ENCODE measurements at regions not wholly inside any gene's neighbourhood (a gene's known extent, or its start where the extent isn't known, plus 50 kb on each side); places are given as distances from the start of the nearest gene placed in this dataset.

- no peak overlapping the region for H3K4me3 ChIP-seq (replicated peaks; ENCODE audit: insufficient read depth, low read length)
- TF ChIP-seq POLR2AphosphoS5 (IDR thresholded peaks at IDR 0.05; ENCODE audit: low read depth) (no peak), SPI1 (IDR thresholded peaks at IDR 0.05; ENCODE audit: borderline replicate concordance, low read depth) (no peak), REST (IDR thresholded peaks at IDR 0.05; ENCODE audit: insufficient replicate concordance, low read depth) (no peak), CTCF (IDR thresholded peaks at IDR 0.05; ENCODE audit: insufficient read depth, low read length) (no peak), GABPA (IDR thresholded peaks at IDR 0.05; ENCODE audit: low read depth) (no peak)
- no peaks in the 10 kb centered on the region for H3K27me3 ChIP-seq (ENCODE audit: insufficient read depth, poor library complexity, severe bottlenecking)
- no peak for DNase-seq (ENCODE audit: low read depth in 1 of 2, low spot score in 1 of 2)
- no peak overlapping the region for H3K27ac ChIP-seq (replicated peaks)
Observed at GRCh38 chr2:145036421-145037011, 516.6 kb upstream of the ZEB2 start.

- no peak overlapping the region for H3K4me3 ChIP-seq (replicated peaks; ENCODE audit: insufficient read depth, low read length)
- no peaks in the 10 kb centered on the region for H3K27me3 ChIP-seq (ENCODE audit: insufficient read depth, poor library complexity, severe bottlenecking)
- H3K27ac ChIP-seq (replicated peaks) = no peak overlapping the region
- no peak for DNase-seq (ENCODE audit: low read depth in 1 of 2, low spot score in 1 of 2)
- TF ChIP-seq CTCF (IDR thresholded peaks at IDR 0.05; ENCODE audit: insufficient read depth, low read length) (no peak), REST (IDR thresholded peaks at IDR 0.05; ENCODE audit: insufficient replicate concordance, low read depth) (no peak), GABPA (IDR thresholded peaks at IDR 0.05; ENCODE audit: low read depth) (no peak)
Observed at GRCh38 chr2:145034511-145034910, 514.6 kb upstream of the ZEB2 start.

GRCh38 chr2:145033438-145033837, 513.5 kb upstream of the ZEB2 start:
- TF ChIP-seq REST (IDR thresholded peaks at IDR 0.05; ENCODE audit: insufficient replicate concordance, low read depth) (no peak), POLR2AphosphoS5 (IDR thresholded peaks at IDR 0.05; ENCODE audit: low read depth) (no peak), CTCF (IDR thresholded peaks at IDR 0.05; ENCODE audit: insufficient read depth, low read length) (no peak)
- no peak for DNase-seq (ENCODE audit: low read depth in 1 of 2, low spot score in 1 of 2)
- Histone ChIP-seq H3K27me3 (ENCODE audit: insufficient read depth, poor library complexity, severe bottlenecking) (no peaks in the 10 kb centered on the region), H3K27ac (replicated peaks) (no peak overlapping the region), H3K4me3 (replicated peaks; ENCODE audit: insufficient read depth, low read length) (no peak overlapping the region)

All from HL-60 (cell line).